B cell (primary cell): ENCODE measurements at regions not wholly inside any gene's neighbourhood (a gene's known extent, or its start where the extent isn't known, plus 50 kb on each side); places are given as distances from the start of the nearest gene placed in this dataset.

Experiments
- CTCF ChIP-seq: fragments of 200-600 bp; IDR thresholded peaks from one replicate; pipeline ENCODE4 v1.8.0; 2022; ENCODE audit warnings: antibody characterized with exemption, mild to moderate bottlenecking
- EZH2 ChIP-seq: IDR thresholded peaks from 2 replicates; pipeline ENCODE4 v1.6.1; 2012; ENCODE audit warnings: borderline replicate concordance, low read depth, mild to moderate bottlenecking, moderate library complexity, low read length; ENCODE audit not compliant: insufficient read depth, poor library complexity, severe bottlenecking

DNA sequence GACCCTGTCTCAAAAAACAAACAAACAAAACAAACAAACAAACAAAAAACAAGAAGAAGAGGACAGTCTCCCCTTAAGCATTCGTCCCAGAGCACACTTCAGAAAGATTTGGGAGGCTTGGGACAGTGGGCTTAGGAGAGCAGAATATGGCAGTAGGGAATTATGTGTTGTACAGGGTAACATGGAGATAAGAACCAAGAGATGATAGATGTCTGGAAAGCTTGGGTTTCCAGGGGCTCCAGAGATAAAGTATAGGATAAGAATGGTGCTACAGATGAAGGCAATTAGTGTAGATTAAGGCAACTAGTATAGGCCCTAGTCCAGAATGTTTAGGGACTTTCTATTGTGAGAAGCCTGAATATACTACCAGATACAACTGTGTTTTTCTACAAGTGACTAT lies 934.9 kb upstream of the AUTS2 start:
- TF ChIP-seq CTCF = no peak
- TF ChIP-seq EZH2 = no peak
